ENCODE measurements at regions not wholly inside any gene's neighbourhood (a gene's known extent, or its start where the extent isn't known, plus 50 kb on each side); places are given as distances from the start of the nearest gene placed in this dataset.
"Not testable (repeated sequence)": the region's sequence is repeated elsewhere in the genome, so short reads cannot be mapped to it uniquely, and the experiment has no call there.

- H3K4me1 ChIP-seq; DNase-seq; H3K36me3 ChIP-seq; H3K4me3 ChIP-seq; H3K9me3 ChIP-seq; H3K27ac ChIP-seq; intact Hi-C loops (cut with DNase I; ENCODE audit: low total_unique reads); H3K27me3 ChIP-seq: not testable (repeated sequence)
Measured at GRCh38 chr7:73157169-73157661, 71.4 kb upstream of the SPDYE9 start.

GRCh38 chr7:73156510-73157168 is 70.8 kb upstream of the SPDYE9 start:
- H3K9me3 ChIP-seq; H3K4me1 ChIP-seq; H3K4me3 ChIP-seq; intact Hi-C loops (cut with DNase I; ENCODE audit: low total_unique reads); H3K27me3 ChIP-seq; H3K36me3 ChIP-seq; H3K27ac ChIP-seq; DNase-seq: not testable (repeated sequence)

DNA sequence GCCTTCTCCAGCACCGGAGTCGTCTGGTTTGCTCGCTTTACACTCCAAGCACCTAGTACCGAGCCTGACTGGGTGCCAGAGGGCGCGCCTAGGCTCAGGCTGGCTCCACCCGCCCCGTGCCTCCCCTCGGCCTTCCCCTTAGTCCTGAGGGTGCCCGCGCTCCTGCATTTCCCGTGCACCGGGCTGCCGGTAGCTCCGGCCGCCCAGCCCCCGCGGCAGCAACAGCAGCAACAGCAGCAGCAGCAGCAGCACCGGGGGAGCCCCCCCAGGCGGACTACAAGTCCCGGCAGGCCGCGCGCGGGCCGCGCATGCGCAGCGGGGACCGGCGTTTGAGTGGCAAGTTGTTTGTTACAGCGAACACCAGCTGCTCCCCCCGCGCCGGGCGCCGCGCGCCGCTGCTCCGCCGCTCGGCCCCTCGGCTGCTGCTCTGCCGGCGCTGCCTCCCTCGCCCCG is 68.8 kb upstream of the SPDYE9 start:
- H3K4me1 ChIP-seq; H3K27me3 ChIP-seq; H3K9me3 ChIP-seq; H3K27ac ChIP-seq; H3K36me3 ChIP-seq; intact Hi-C loops (cut with DNase I; ENCODE audit: low total_unique reads): not testable (repeated sequence)
- H3K4me3 ChIP-seq, result peak overlapping the region; percentile 24 to 40
- DNase-seq, result peak; percentile 86
- TF ChIP-seq, protein P1, sequence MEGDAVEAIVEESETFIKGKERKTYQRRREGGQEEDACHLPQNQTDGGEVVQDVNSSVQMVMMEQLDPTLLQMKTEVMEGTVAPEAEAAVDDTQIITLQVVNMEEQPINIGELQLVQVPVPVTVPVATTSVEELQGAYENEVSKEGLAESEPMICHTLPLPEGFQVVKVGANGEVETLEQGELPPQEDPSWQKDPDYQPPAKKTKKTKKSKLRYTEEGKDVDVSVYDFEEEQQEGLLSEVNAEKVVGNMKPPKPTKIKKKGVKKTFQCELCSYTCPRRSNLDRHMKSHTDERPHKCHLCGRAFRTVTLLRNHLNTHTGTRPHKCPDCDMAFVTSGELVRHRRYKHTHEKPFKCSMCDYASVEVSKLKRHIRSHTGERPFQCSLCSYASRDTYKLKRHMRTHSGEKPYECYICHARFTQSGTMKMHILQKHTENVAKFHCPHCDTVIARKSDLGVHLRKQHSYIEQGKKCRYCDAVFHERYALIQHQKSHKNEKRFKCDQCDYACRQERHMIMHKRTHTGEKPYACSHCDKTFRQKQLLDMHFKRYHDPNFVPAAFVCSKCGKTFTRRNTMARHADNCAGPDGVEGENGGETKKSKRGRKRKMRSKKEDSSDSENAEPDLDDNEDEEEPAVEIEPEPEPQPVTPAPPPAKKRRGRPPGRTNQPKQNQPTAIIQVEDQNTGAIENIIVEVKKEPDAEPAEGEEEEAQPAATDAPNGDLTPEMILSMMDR (IDR thresholded peaks at IDR 0.05), result peak in 1 of 4 experiments; percentile 25
- TF ChIP-seq POLR2A (IDR thresholded peaks at IDR 0.05), result peak; percentile 15 to 53

DNA sequence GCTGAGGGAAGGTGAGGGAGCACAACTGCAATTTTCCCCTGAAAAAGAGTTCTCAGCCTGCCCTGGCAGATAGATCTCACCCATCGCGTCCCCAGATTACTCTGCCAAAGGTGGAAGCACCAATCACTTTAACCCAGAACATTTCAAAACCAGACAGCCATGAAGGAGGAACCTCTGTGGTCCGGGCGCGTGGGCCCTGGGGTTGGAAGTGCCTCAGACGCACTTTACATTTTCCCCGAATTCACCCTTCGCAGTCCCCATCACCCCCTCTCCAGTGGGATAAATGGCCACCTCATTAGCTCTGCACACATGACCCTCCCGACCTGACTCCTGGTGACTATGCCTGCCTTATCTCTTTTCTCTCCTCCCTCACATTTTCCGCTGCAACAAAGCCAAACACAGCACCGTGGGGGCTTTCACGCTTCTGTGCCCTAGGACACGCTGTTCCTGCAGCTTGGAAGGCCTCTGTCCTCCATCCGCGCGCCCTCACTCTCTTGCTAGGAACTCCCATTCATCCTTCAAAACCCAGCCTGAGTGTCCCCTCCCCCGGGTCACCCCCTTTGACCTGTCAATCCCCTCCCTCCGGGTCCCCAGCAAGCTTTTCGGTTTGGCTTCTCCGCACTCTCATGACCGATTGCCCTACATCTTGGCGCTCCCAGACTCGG is 68.2 kb upstream of the SPDYE9 start:
- H3K9me3 ChIP-seq; H3K36me3 ChIP-seq; H3K4me1 ChIP-seq; DNase-seq; H3K27me3 ChIP-seq; intact Hi-C loops (cut with DNase I; ENCODE audit: low total_unique reads); H3K27ac ChIP-seq: not testable (repeated sequence)
- peak overlapping the region; percentile 24 to 40 for H3K4me3 ChIP-seq

DNA sequence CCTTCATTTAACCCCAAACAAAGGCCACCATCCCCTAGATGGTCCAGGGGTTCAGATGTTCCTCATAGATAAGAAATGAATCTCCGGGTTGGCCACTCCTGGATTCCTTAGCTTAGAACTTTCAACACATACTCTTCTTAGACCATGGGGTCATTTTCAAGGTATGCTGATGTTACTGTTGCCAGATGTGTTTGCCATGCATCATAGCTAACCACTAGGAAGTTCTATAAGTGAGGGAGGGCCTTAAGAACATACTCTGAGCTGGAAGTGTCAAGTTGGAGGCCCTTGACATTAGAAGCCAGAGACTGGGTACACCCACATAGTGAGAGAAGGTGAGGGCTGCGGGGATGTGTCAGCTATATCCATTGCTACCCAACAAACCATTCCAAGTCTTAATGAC is 62.7 kb upstream of the SPDYE9 start:
- H3K27ac ChIP-seq; H3K27me3 ChIP-seq; H3K9me3 ChIP-seq; DNase-seq; H3K4me3 ChIP-seq; H3K4me1 ChIP-seq; intact Hi-C loops (cut with DNase I; ENCODE audit: low total_unique reads); H3K36me3 ChIP-seq: not testable (repeated sequence)

- H3K9me3 ChIP-seq; H3K4me3 ChIP-seq; H3K36me3 ChIP-seq; H3K4me1 ChIP-seq; DNase-seq; H3K27me3 ChIP-seq; H3K27ac ChIP-seq; intact Hi-C loops (cut with DNase I; ENCODE audit: low total_unique reads): not testable (repeated sequence)
Measured at GRCh38 chr7:73147681-73148080, 61.8 kb upstream of the SPDYE9 start.

- DNase-seq; intact Hi-C loops (cut with DNase I; ENCODE audit: low total_unique reads): not testable (repeated sequence)
Measured at GRCh38 chr7:73143993-73144392, 58.2 kb upstream of the SPDYE9 start.

DNA sequence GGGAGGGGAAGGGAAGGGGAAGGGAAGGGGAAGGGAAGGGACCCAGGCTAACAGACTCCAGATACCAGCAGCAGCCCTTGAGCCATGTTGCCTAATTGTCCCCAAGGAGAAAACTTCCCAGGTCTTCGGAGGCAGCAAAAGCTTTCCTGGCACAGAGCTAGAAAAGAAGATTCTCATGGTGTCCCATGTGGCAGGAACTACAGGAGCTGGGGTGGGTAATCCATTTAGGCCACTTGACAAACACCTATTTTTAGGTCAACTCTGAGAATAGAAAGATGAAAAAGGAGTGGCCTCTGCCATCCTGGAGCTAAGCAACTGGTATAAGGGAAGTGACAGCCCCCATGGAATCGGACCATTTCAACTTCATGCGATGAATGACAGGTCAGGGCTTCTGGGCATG is 52.1 kb upstream of the SPDYE9 start:
- H3K27me3 ChIP-seq; intact Hi-C loops (cut with DNase I; ENCODE audit: low total_unique reads); H3K27ac ChIP-seq; DNase-seq; H3K4me3 ChIP-seq; H3K9me3 ChIP-seq; H3K36me3 ChIP-seq; H3K4me1 ChIP-seq: not testable (repeated sequence)

More at GRCh38 chr7:73143993-73144392, 58.2 kb upstream of the SPDYE9 start:
- not testable (repeated sequence) for H3K27ac ChIP-seq, H3K36me3 ChIP-seq, H3K9me3 ChIP-seq, H3K27me3 ChIP-seq, H3K4me3 ChIP-seq, H3K4me1 ChIP-seq

Data from uterus (tissue), 3 donors.